ENCODE measurements at regions not wholly inside any gene's neighbourhood (a gene's known extent, or its start where the extent isn't known, plus 50 kb on each side); places are given as distances from the start of the nearest gene placed in this dataset.

DNA sequence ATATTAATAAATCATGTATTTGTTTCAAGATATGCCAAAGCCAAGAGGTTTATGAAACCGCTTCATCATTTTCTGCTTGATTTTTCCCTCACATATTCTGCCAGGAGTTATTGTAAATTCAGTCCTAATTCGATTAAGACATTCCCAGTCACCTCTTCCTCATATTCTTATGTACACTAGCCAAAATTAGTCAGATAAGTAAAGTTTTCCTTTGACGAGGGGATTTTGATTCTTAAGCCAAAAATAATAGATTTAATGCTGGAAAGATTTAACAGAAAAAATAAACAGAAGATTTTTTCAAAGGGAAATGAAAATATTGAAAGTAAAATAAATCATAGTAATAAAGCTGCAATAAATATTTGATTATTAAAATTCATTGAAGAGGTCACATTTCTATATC, 51.0 kb upstream of the VEGFC start:
- TF ChIP-seq, protein P1, sequence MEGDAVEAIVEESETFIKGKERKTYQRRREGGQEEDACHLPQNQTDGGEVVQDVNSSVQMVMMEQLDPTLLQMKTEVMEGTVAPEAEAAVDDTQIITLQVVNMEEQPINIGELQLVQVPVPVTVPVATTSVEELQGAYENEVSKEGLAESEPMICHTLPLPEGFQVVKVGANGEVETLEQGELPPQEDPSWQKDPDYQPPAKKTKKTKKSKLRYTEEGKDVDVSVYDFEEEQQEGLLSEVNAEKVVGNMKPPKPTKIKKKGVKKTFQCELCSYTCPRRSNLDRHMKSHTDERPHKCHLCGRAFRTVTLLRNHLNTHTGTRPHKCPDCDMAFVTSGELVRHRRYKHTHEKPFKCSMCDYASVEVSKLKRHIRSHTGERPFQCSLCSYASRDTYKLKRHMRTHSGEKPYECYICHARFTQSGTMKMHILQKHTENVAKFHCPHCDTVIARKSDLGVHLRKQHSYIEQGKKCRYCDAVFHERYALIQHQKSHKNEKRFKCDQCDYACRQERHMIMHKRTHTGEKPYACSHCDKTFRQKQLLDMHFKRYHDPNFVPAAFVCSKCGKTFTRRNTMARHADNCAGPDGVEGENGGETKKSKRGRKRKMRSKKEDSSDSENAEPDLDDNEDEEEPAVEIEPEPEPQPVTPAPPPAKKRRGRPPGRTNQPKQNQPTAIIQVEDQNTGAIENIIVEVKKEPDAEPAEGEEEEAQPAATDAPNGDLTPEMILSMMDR (IDR thresholded peaks at IDR 0.05; ENCODE audit: borderline replicate concordance, control extremely low read depth, extremely low read depth, insufficient read depth, missing control alignments) = no peak
- no peak for DNase-seq (ENCODE audit: low spot score)
- in situ Hi-C loops (cut with MboI; ENCODE audit: low sequenced_read_pairs, unreplicated experiment) = no loop called here

DNA sequence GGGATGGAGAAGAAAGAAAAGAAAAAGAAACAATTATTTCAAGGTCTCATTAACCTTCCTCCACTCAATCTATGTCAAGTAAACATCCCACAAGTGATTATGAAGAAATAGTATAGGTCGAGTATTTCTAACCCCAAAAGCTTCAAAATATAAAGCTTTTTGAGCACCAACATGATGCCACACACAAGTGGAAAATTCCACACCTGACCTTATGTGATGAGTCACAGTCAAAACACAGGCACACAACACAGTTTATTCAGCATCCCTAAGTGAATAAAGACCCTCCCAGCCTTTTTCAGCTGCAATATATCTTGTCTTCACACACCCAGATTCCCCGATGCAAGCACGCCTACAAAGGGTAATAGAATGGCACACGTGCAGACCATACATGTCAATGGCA, 51.7 kb upstream of the VEGFC start:
- in situ Hi-C loops (cut with MboI; ENCODE audit: low sequenced_read_pairs, unreplicated experiment) = no loop called here
- DNase-seq (ENCODE audit: low spot score) = no peak
- TF ChIP-seq, protein P1 (IDR thresholded peaks at IDR 0.05; ENCODE audit: borderline replicate concordance, control extremely low read depth, extremely low read depth, insufficient read depth, missing control alignments) = no peak

DNA sequence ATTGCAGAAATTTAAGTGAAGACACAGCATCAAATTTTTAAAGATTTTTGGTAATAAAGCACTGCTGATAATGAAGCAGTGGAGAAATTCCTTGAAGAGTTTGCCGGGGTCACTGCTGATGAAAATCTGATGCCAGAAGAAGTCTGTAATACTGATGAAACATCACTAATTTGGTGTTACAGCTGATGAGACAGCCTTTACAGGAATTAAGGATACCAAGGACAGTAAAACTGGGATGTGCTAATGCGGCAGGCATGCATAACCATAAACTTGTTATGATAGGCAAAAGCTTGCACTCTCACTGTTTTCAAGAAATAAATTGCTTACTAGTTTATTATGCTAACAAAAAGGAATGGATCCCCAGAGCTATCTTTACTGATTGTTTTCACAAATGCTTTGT, 52.9 kb upstream of the VEGFC start:
- no peak for DNase-seq (ENCODE audit: low spot score)
- in situ Hi-C loops (cut with MboI; ENCODE audit: low sequenced_read_pairs, unreplicated experiment) = no loop called here
- TF ChIP-seq, protein P1 (IDR thresholded peaks at IDR 0.05; ENCODE audit: borderline replicate concordance, control extremely low read depth, extremely low read depth, insufficient read depth, missing control alignments) = no peak

DNA sequence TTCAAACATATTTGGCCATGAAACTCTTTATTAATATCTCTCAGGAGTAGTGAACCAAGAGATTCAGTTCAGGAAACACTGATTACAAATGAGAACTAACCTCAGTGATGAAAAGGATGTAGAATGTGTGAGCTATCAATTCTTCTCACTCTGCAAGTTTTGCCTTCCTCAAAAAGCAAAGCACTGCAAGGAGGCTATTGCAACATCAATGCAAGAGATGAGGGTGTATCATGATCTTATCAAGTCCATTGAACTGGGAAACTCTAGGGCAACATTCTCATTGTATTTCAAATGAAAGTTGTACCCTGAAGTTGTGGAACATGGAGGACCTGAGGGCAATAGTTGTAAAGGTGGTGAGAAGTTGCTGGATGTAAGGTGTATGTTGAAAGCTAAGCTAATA, 56.4 kb upstream of the VEGFC start:
- in situ Hi-C loops (cut with MboI; ENCODE audit: low sequenced_read_pairs, unreplicated experiment) = no loop called here
- DNase-seq (ENCODE audit: low spot score) = no peak
- TF ChIP-seq, protein P1 (IDR thresholded peaks at IDR 0.05; ENCODE audit: borderline replicate concordance, control extremely low read depth, extremely low read depth, insufficient read depth, missing control alignments) = no peak

DNA sequence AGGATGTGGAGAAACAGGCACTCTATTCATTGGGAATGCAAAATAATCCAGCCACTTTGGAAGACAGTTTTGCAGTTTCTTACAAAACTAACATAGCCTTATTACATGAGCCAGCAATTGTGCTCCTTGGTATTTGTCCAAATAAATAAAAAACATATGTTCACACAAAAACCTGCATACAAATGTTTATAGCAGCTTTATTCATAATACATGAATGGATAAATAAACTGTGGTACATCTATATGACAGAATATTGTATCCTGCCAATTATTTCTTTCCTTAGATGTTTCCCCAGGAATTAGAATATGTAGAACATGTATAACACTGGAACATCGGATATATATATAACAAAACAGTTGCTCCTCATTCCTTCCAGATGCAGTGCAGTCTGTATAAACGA, 57.7 kb upstream of the VEGFC start:
- TF ChIP-seq, protein P1 (IDR thresholded peaks at IDR 0.05; ENCODE audit: borderline replicate concordance, control extremely low read depth, extremely low read depth, insufficient read depth, missing control alignments) = no peak
- DNase-seq (ENCODE audit: low spot score) = no peak
- in situ Hi-C loops (cut with MboI; ENCODE audit: low sequenced_read_pairs, unreplicated experiment) = no loop called here

DNA sequence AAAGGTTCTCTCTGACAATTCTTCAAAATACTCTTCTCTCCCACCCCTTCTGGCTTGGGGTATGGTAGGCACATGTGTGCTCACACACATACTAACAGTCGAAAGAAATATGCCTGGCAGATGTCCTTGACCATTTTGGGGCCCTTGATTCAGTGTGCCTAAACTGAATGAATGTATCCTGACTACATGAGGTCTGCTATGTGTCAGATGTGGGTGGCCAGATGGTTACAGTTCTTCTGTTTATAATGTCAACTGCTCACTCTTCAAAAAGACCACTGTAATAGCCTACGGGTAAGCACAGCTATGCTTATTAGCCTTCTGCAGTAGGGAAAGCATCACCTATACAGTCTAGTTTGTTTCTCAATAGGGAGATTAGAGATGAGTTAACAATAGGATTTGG, 63.7 kb upstream of the VEGFC start:
- TF ChIP-seq, protein P1 (IDR thresholded peaks at IDR 0.05; ENCODE audit: borderline replicate concordance, control extremely low read depth, extremely low read depth, insufficient read depth, missing control alignments) = no peak
- DNase-seq (ENCODE audit: low spot score) = no peak
- in situ Hi-C loops (cut with MboI; ENCODE audit: low sequenced_read_pairs, unreplicated experiment) = no loop called here

DNA sequence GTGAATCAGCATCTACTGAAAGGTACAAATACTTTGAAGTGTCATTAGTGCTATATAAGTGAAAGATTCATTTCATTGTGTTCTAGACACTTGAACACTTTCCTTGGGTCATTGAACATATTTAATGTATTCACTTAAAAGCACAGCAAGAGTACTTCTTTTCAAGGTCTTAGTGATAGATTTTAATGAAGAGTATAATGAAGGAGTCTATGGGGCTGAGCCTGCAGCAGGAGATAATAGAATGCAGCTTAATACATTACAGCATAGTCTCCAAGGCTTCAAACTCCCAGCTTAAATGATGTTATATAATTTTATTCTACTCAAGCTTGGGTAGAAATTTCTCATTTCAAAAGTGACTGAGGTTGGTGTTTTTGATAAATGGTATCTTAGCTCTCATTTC, 66.1 kb upstream of the VEGFC start:
- in situ Hi-C loops (cut with MboI; ENCODE audit: low sequenced_read_pairs, unreplicated experiment) = no loop called here
- DNase-seq (ENCODE audit: low spot score) = no peak
- TF ChIP-seq, protein P1 (IDR thresholded peaks at IDR 0.05; ENCODE audit: borderline replicate concordance, control extremely low read depth, extremely low read depth, insufficient read depth, missing control alignments) = no peak
